OCI-LY7 (cell line): ENCODE measurements at regions not wholly inside any gene's neighbourhood (a gene's known extent, or its start where the extent isn't known, plus 50 kb on each side); places are given as distances from the start of the nearest gene placed in this dataset.

Source experiments
- BruUV-seq: library from RNA; stranded (reverse); fragments of 400-500 nt; replicated peaks from 2 replicates; lab custom pipeline; 2021; lab: Mats Ljungman, UMichigan
- CTCF ChIA-PET: fragments of 300-600 bp; sonication (Branson Sonifier 250); formaldehyde crosslinking; loops from one replicate; lab custom pipeline; 2022; ENCODE audit warnings: antibody characterized with exemption; ENCODE audit not compliant: unreplicated experiment; lab: Charles Lee
- POLR2A ChIA-PET: fragments of 300-600 bp; sonication (Branson Sonifier 250); formaldehyde crosslinking; loops from one replicate; lab custom pipeline; 2022; ENCODE audit warnings: antibody characterized with exemption; lab: Charles Lee
- DNase-seq: peaks from one replicate; pipeline ENCODE4 v3.0.0-alpha.2; 2015; ENCODE audit warnings: low spot score
- H2AFZ ChIP-seq: fragments of 200-600 bp; sonication (generic), shearing (Covaris generic); 2 replicates; pipeline ENCODE4 v1.6.1; 2014; ENCODE audit warnings: mild to moderate bottlenecking, antibody characterized with exemption, low read length, moderate library complexity
- H3K27ac ChIP-seq: fragments of 200-600 bp; sonication (generic); 2 replicates; pipeline ENCODE4 v1.5.1; 2014; ENCODE audit warnings: mixed run types, low read depth, mild to moderate bottlenecking, moderate library complexity, low read length, inconsistent platforms; ENCODE audit not compliant: poor library complexity, severe bottlenecking
- H3K36me3 ChIP-seq: fragments of 200-600 bp; sonication (generic); 2 replicates; pipeline ENCODE4 v1.6.1; 2014; ENCODE audit warnings: mild to moderate bottlenecking, antibody characterized with exemption, low read length, moderate library complexity, mixed read lengths; ENCODE audit not compliant: insufficient read depth
- H3K4me1 ChIP-seq: fragments of 200-600 bp; sonication (generic); 2 replicates; pipeline ENCODE4 v1.5.1; 2014; ENCODE audit warnings: mild to moderate bottlenecking, low read length; ENCODE audit not compliant: insufficient read depth, poor library complexity, severe bottlenecking
- H3K4me2 ChIP-seq: fragments of 200-600 bp; sonication (generic); 2 replicates; pipeline ENCODE4 v1.6.1; 2014; ENCODE audit warnings: mild to moderate bottlenecking, low read length
- H3K4me3 ChIP-seq: fragments of 200-600 bp; sonication (generic); 2 replicates; pipeline ENCODE4 v1.5.1; 2014; ENCODE audit warnings: mild to moderate bottlenecking, low read depth, low read length; ENCODE audit not compliant: poor library complexity, severe bottlenecking
- H3K79me2 ChIP-seq: fragments of 200-600 bp; sonication (generic); 2 replicates; pipeline ENCODE4 v1.6.1; 2016; ENCODE audit warnings: low read depth, mild to moderate bottlenecking, low read length, moderate library complexity, mixed read lengths; ENCODE audit not compliant: insufficient read depth
- H3K9me2 ChIP-seq: fragments of 200-600 bp; sonication (generic); 2 replicates; pipeline ENCODE4 v1.6.1; 2016; ENCODE audit warnings: mild to moderate bottlenecking, low read length, mixed read lengths; ENCODE audit not compliant: insufficient read depth
- H3K9me3 ChIP-seq: fragments of 200-600 bp; sonication (generic); 2 replicates; pipeline ENCODE4 v1.6.1; 2014; ENCODE audit warnings: mild to moderate bottlenecking, mixed run types, low read length, mixed read lengths
- H4K20me1 ChIP-seq: fragments of 200-600 bp; sonication (generic); 2 replicates; pipeline ENCODE4 v1.6.1; 2014; ENCODE audit warnings: mild to moderate bottlenecking, antibody characterized with exemption, low read length, moderate library complexity, mixed read lengths; ENCODE audit not compliant: insufficient read depth
- EZH2phosphoT487 ChIP-seq: fragments of 200-600 bp; sonication (generic); IDR thresholded peaks from 2 replicates; pipeline ENCODE4 v1.6.1; 2018; ENCODE audit warnings: low read depth, borderline replicate concordance, mild to moderate bottlenecking, mixed run types, antibody characterized with exemption, low read length, moderate library complexity, mixed read lengths
- intact Hi-C: fragments of 100-400 bp; cut with micrococcal nuclease; formaldehyde crosslinking; loops from one replicate; pipeline ENCODE4 v1.10.0; 2022; ENCODE audit not compliant: unreplicated experiment
- TF ChIP-seq, protein P1 (sequence below): fragments of 200-600 bp; sonication (generic); conservative IDR thresholded peaks from 2 replicates; pipeline ENCODE4 v1.5.1; 2014; ENCODE audit warnings: mild to moderate bottlenecking, antibody characterized with exemption, low read length, moderate library complexity, mixed read lengths

DNA sequence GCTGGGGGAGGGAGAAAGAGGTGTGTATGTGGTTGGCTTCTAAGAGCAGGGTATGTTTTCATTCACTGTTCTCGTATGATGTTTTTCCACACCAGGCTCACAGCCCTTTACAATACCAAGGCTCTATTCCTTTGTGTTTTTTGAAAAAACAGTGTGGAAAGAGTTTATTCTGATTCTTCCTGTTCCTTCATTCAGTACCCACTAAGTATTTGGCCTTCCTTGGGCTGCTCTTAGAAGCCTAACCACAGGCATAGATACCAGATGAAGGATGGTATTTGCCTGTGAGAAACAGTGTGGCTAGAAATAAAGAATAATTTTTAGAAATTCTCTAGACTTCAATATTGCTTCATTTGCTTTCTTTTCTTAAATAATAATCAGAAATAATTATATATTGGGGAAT, 518.0 kb upstream of the DIPK2B start:
- Histone ChIP-seq H3K9me3 (no peaks in the 10 kb centered on the region), H3K27ac (no peak overlapping the region), H2AFZ (no peak overlapping the region), H3K36me3 (no peaks in the 10 kb centered on the region), H3K79me2 (no peaks in the 10 kb centered on the region), H4K20me1 (no peaks in the 10 kb centered on the region), H3K9me2 (no peaks in the 10 kb centered on the region), H3K4me2 (no peak overlapping the region), H3K4me3 (no peak overlapping the region), H3K4me1 (no peaks in the 10 kb centered on the region)
- ChIA-PET POLR2A (no interaction called here), CTCF (no interaction called here)
- intact Hi-C loops: no loop called here
- no TSS peak for BruUV-seq
- TF ChIP-seq, protein P1, sequence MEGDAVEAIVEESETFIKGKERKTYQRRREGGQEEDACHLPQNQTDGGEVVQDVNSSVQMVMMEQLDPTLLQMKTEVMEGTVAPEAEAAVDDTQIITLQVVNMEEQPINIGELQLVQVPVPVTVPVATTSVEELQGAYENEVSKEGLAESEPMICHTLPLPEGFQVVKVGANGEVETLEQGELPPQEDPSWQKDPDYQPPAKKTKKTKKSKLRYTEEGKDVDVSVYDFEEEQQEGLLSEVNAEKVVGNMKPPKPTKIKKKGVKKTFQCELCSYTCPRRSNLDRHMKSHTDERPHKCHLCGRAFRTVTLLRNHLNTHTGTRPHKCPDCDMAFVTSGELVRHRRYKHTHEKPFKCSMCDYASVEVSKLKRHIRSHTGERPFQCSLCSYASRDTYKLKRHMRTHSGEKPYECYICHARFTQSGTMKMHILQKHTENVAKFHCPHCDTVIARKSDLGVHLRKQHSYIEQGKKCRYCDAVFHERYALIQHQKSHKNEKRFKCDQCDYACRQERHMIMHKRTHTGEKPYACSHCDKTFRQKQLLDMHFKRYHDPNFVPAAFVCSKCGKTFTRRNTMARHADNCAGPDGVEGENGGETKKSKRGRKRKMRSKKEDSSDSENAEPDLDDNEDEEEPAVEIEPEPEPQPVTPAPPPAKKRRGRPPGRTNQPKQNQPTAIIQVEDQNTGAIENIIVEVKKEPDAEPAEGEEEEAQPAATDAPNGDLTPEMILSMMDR: no peak
- TF ChIP-seq EZH2phosphoT487: no peak
- DNase-seq: no peak

DNA sequence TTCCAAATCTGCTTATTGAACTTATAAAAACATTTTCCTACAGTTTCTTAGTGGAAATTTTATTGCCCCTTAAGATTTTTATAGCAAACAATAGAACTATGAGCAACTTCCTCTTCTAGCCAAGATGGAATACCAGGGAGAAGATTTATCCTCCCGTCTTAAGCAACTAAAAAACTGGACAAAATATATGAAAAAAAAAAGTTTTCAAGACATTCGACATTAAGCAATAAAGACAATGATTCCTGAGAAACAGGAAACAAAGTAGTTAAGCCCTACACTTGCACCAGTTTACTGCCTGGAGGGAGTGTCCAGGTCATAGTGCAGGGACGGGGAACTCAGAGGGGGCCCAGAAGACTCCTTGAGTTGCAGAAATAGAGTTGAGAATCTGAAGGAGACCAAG, 516.1 kb upstream of the DIPK2B start:
- no peak for TF ChIP-seq EZH2phosphoT487
- TF ChIP-seq, protein P1: no peak
- CTCF ChIA-PET: no interaction called here
- DNase-seq: no peak
- Histone ChIP-seq H3K36me3 (no peaks in the 10 kb centered on the region), H3K9me3 (no peaks in the 10 kb centered on the region), H3K4me3 (no peak overlapping the region), H3K79me2 (no peaks in the 10 kb centered on the region), H3K9me2 (no peaks in the 10 kb centered on the region), H3K27ac (no peak overlapping the region), H4K20me1 (no peaks in the 10 kb centered on the region), H2AFZ (no peak overlapping the region), H3K4me2 (no peak overlapping the region), H3K4me1 (no peaks in the 10 kb centered on the region)
- intact Hi-C loops: no loop called here
- POLR2A ChIA-PET: no interaction called here
- no TSS peak for BruUV-seq

DNA sequence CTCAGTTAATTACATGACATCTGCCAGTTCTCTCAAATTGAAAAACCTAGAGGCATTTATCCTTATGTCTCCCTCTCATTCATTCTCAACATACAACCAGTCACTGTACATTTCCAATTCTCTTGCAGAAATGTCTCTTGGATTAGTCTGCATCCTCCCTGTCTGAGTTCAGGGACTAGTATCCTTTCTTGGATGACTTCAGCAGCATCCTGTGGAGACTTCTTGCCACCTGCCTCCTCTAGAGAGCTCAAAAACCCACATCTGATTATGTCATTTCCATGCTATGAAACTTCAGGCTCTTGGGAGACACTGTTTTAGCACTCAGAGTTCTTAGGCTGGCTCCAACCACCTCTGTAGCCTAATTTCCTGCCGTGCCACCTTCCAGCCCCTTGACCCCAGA, 515.1 kb upstream of the DIPK2B start:
- Histone ChIP-seq H3K79me2 (no peaks in the 10 kb centered on the region), H3K27ac (no peak overlapping the region), H3K9me2 (no peaks in the 10 kb centered on the region), H4K20me1 (no peaks in the 10 kb centered on the region), H3K9me3 (no peaks in the 10 kb centered on the region), H2AFZ (no peak overlapping the region), H3K4me2 (no peak overlapping the region), H3K36me3 (no peaks in the 10 kb centered on the region), H3K4me1 (no peaks in the 10 kb centered on the region), H3K4me3 (no peak overlapping the region)
- no peak for TF ChIP-seq EZH2phosphoT487
- TF ChIP-seq, protein P1: no peak
- BruUV-seq: no TSS peak
- intact Hi-C loops: no loop called here
- no peak for DNase-seq
- POLR2A ChIA-PET: no interaction called here
- CTCF ChIA-PET: no interaction called here
